Heart left ventricle (tissue), 16 donors: ENCODE measurements at regions not wholly inside any gene's neighbourhood (a gene's known extent, or its start where the extent isn't known, plus 50 kb on each side); places are given as distances from the start of the nearest gene placed in this dataset.

Experiments used
- ATAC-seq, 4 donors: fragments of 200-7000 bp; cut with Tn5 transposase; one replicate each; pipeline ENCODE4 v1.9.1; 2020 to 2022; ENCODE audit warnings: moderate library complexity in 4 of 4, mild to moderate bottlenecking in 3 of 4, moderate number of reproducible peaks in 1 of 4
- DNase-seq, 5 donors: peaks; one replicate each; pipeline ENCODE4 v3.0.0-alpha.2; 2020
- H3K27ac ChIP-seq, 12 donors: fragments of 200-600 bp; sonication (generic) in 4 of 12; one replicate each; pipeline versions ENCODE4 v1.5.0 to v1.8.0; 2016 to 2022; ENCODE audit warnings: mild to moderate bottlenecking in 2 of 12
- H3K27me3 ChIP-seq, 9 donors: fragments of 200-600 bp; sonication (generic) in 2 of 9; one replicate each; pipeline versions ENCODE4 v1.5.1 to v1.8.0; 2016 to 2022; ENCODE audit warnings: mild to moderate bottlenecking in 3 of 9
- H3K36me3 ChIP-seq, 9 donors: fragments of 200-600 bp; sonication (generic) in 2 of 9; one replicate each; pipeline versions ENCODE4 v1.5.0 to v1.8.0; 2018 to 2022; ENCODE audit warnings: mild to moderate bottlenecking in 2 of 9
- H3K4me1 ChIP-seq, 12 donors: fragments of 200-600 bp; sonication (generic) in 4 of 12; one replicate each; pipeline versions ENCODE4 v1.5.0 to v1.8.0; 2016 to 2022; ENCODE audit warnings: mild to moderate bottlenecking in 3 of 12
- H3K4me3 ChIP-seq, 12 donors: fragments of 200-600 bp; sonication (generic) in 4 of 12; one replicate each; pipeline versions ENCODE4 v1.5.0 to v1.8.0; 2017 to 2022; ENCODE audit warnings: mild to moderate bottlenecking in 9 of 12, moderate library complexity in 4 of 12
- H3K9me3 ChIP-seq, 12 donors: fragments of 200-600 bp; sonication (generic) in 4 of 12; one replicate each; pipeline versions ENCODE4 v1.5.0 to v1.8.0; 2016 to 2022; ENCODE audit warnings: mild to moderate bottlenecking in 1 of 12
- CTCF ChIP-seq, 12 donors: fragments of 200-600 bp; sonication (generic) in 4 of 12; IDR thresholded peaks; one replicate each; pipeline versions ENCODE4 v1.5.0 to v1.8.0; 2018 to 2022; ENCODE audit warnings: antibody characterized with exemption in 12 of 12, mild to moderate bottlenecking in 5 of 12
- POLR2A ChIP-seq, 2 donors: fragments of 450-650 bp; IDR thresholded peaks; one replicate each; pipeline ENCODE4 v1.6.1; 2017; ENCODE audit warnings: antibody characterized with exemption in 2 of 2, mild to moderate bottlenecking in 2 of 2, moderate library complexity in 2 of 2
- WGBS, 4 donors: extraction: QIAGEN DNeasy Blood & Tissue Kit in 2 of 4; methylation state at CpG; one replicate each; pipeline versions ENCODE4 v1.1.5 to v1.1.7; 2013 to 2018; 5-methylcytosine and 5-hydroxymethylcytosine counted together
- intact Hi-C, 10 donors: fragments of 100-400 bp; cut with DNase I; formaldehyde crosslinking; loops; one replicate each; pipeline versions ENCODE4 v1.11.1 to v1.14.2; 2022
- donor health status: ischemic (EF 13 %, LVEDD 7.1; RV severe dilation, severe dysfunction).
- donor health status: healthy with polysubstance abuse.
- donor health status: DM: no; HTN: yes; CAD: no.
- donor health status: DM: no; HTN: no; CAD: no.
- donor health status: ischemic (EF 25% LVEDD 6.9; RV normal size, moderate dysfunction).
- donor health status: ischemic (EF 25% LVEDD 5.7; RV mildly dilated, moderate dysfunction).
- donor health status: healthy.
- donor health status: DM: yes; HTN: yes; CAD: no.
- donor health status: ischemic (EF 35%, LVEDD 5.7; RV mildly dilated, moderate dysfunction).
- donor health status: nonischemic (EF 11% LVEDD 7.7; RV severe dilation, severe dysfunction).
- donor health status: DM: yes; HTN: yes; CAD: no.
- donor health status: PGD.
- donor health status: ischemic (EF 29% LVEDD 5.4; RV normal size, mild dysfunction).
- donor health status: nonischemic (EF 23%, LVEDD 6.1; RV moderate dilation, normal function).

DNA sequence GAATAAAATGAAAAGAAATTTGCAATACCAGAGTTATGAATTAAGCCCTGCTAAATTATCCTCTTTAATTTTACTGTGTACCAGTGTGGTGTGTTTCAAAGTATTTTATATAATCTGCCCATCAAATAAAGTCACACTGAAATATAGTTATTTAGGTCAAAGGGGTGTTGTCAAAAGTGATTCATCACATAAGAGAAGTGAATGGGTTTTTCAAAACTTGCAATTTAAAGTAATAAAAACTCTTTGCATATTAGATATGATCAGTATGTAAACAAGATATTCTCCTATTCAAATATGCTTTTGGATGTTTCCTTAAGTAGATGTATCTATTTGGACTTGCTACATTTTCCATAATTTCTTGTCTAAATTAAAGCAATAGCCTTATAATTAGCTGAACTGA lies 1183.0 kb upstream of the CDH18 start:
- no peak for ATAC-seq
- H3K9me3 ChIP-seq: peaks cover 0 to 4% (median 0%) of the 10 kb centered on the region in 12 donors
- no peak for TF ChIP-seq CTCF (IDR thresholded peaks at IDR 0.05)
- TF ChIP-seq POLR2A (IDR thresholded peaks at IDR 0.05): no peak
- H3K27ac ChIP-seq: no peak overlapping the region
- H3K36me3 ChIP-seq: no peaks in the 10 kb centered on the region
- no peak overlapping the region for H3K4me3 ChIP-seq
- H3K27me3 ChIP-seq: no peaks in the 10 kb centered on the region
- intact Hi-C loops: no loop called here
- DNase-seq: no peak
- no peaks in the 10 kb centered on the region for H3K4me1 ChIP-seq

GRCh38 chr5:21168557-21168956 lies 1180.6 kb upstream of the CDH18 start:
- Histone ChIP-seq H3K4me3 (no peak overlapping the region), H3K9me3 (peaks cover 0 to 4% (median 0%) of the 10 kb centered on the region in 12 donors), H3K27me3 (no peaks in the 10 kb centered on the region), H3K4me1 (no peaks in the 10 kb centered on the region), H3K27ac (no peak overlapping the region), H3K36me3 (no peaks in the 10 kb centered on the region)
- WGBS, 4 donors: 83 to 95% (median 89%) methylated on average over 2 of the region's 2 CpGs
- no peak for DNase-seq
- TF ChIP-seq POLR2A (IDR thresholded peaks at IDR 0.05): no peak
- no peak for TF ChIP-seq CTCF (IDR thresholded peaks at IDR 0.05)
- intact Hi-C loops: no loop called here
- no peak for ATAC-seq

- Histone ChIP-seq H3K27ac (no peak overlapping the region), H3K36me3 (no peaks in the 10 kb centered on the region), H3K4me1 (no peaks in the 10 kb centered on the region), H3K27me3 (no peaks in the 10 kb centered on the region), H3K9me3 (peaks cover 0 to 4% (median 0%) of the 10 kb centered on the region in 12 donors), H3K4me3 (no peak overlapping the region)
- DNase-seq (no peak), ATAC-seq (no peak)
- intact Hi-C loops: no loop called here
- WGBS, 4 donors: 65 to 89% (median 83%) methylated on average over 6 of the region's 6 CpGs
- TF ChIP-seq CTCF (IDR thresholded peaks at IDR 0.05): no peak
- no peak for TF ChIP-seq POLR2A (IDR thresholded peaks at IDR 0.05)
Observed at GRCh38 chr5:21165344-21165743, 1177.3 kb upstream of the CDH18 start.

GRCh38 chr5:21164425-21164824 lies 1176.4 kb upstream of the CDH18 start:
- Histone ChIP-seq H3K27ac (no peak overlapping the region), H3K9me3 (peaks cover 0 to 4% (median 0%) of the 10 kb centered on the region in 12 donors), H3K36me3 (no peaks in the 10 kb centered on the region), H3K4me3 (no peak overlapping the region), H3K27me3 (no peaks in the 10 kb centered on the region), H3K4me1 (no peaks in the 10 kb centered on the region)
- DNase-seq (no peak), ATAC-seq (no peak)
- WGBS, 4 donors: 40 to 53% (median 51%) methylated on average over 4 of the region's 4 CpGs
- TF ChIP-seq CTCF (IDR thresholded peaks at IDR 0.05): no peak
- TF ChIP-seq POLR2A (IDR thresholded peaks at IDR 0.05): no peak
- intact Hi-C loops: no loop called here
